ENCODE measurements at regions not wholly inside any gene's neighbourhood (a gene's known extent, or its start where the extent isn't known, plus 50 kb on each side); places are given as distances from the start of the nearest gene placed in this dataset.

DNA sequence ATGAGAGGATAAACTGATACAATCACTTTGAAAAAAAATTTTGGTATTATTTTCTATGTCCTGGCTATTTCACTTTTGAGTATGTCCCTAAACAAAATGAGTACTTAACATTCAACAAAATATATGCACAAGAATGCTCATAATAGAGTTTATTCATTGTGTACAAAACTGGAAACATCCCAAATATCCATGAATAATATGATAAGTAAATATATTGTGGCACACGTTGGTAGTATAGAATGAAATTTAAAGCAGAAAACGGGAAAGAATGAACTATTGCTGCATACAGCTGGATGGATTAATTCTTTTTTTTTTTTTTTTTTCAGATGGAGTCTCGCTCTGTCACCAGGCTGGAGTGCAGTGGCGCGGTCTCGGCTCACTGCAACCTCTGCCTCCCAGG is 725.2 kb downstream of the LTN1 start:
- FAIRE-seq (no peak), DNase-seq (no peak)
- WGBS, 3 donors = 88 to 94% (median 92%) methylated on average over 6 of the region's 6 CpGs
- Histone ChIP-seq H3K27ac (ENCODE audit: low read depth in 1 of 3, low read length in 2 of 3) (no peak overlapping the region), H3K27me3 (ENCODE audit: control insufficient read depth in 3 of 3, insufficient read depth in 3 of 3, low read length in 3 of 3) (no peaks in the 10 kb centered on the region), H3K4me3 (ENCODE audit: low read depth in 1 of 3, low read length in 3 of 3) (no peak overlapping the region), H3K4me1 (ENCODE audit: control insufficient read depth in 3 of 3, insufficient read depth in 2 of 3, low read depth in 1 of 3, low read length in 2 of 3) (peaks cover 0 to 10% (median 0%) of the 10 kb centered on the region in 3 donors), H3K9me3 (ENCODE audit: control insufficient read depth in 2 of 2, insufficient read depth in 1 of 2, low read depth in 1 of 2, low read length in 1 of 2) (peaks cover 0 to 6% of the 10 kb centered on the region in 2 donors), H3K36me3 (ENCODE audit: control insufficient read depth in 3 of 3, insufficient read depth in 2 of 3, low read depth in 1 of 3, low read length in 3 of 3) (no peaks in the 10 kb centered on the region)

DNA sequence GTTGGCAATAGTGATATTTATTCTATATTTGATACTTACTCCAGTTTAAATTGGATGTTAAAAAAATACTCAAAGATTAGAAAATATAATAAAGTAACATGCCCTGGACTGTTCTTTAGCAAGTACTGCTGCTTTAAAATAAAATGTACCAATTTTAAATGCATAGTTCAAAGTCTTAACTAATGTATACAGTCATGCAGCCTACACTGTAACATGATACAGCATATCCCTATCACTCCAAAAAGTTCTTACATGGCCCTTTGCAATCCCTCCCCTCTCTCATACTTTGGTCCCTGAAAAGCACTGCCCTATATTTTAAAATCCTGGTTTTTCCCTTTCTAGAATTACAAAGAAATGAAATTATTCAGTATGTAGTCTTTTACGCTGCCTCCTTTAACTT is 726.6 kb downstream of the LTN1 start:
- DNase-seq (no peak), FAIRE-seq (no peak)
- WGBS, 3 donors = 85 to 100% (median 98%) methylated on average over 1 of the region's 1 CpG
- Histone ChIP-seq H3K4me1 (ENCODE audit: control insufficient read depth in 3 of 3, insufficient read depth in 2 of 3, low read depth in 1 of 3, low read length in 2 of 3) (peaks cover 0 to 10% (median 0%) of the 10 kb centered on the region in 3 donors), H3K4me3 (ENCODE audit: low read depth in 1 of 3, low read length in 3 of 3) (no peak overlapping the region), H3K27me3 (ENCODE audit: control insufficient read depth in 3 of 3, insufficient read depth in 3 of 3, low read length in 3 of 3) (no peaks in the 10 kb centered on the region), H3K9me3 (ENCODE audit: control insufficient read depth in 2 of 2, insufficient read depth in 1 of 2, low read depth in 1 of 2, low read length in 1 of 2) (peaks cover 1 to 6% of the 10 kb centered on the region in 2 donors), H3K27ac (ENCODE audit: low read depth in 1 of 3, low read length in 2 of 3) (no peak overlapping the region), H3K36me3 (ENCODE audit: control insufficient read depth in 3 of 3, insufficient read depth in 2 of 3, low read depth in 1 of 3, low read length in 3 of 3) (no peaks in the 10 kb centered on the region)

DNA sequence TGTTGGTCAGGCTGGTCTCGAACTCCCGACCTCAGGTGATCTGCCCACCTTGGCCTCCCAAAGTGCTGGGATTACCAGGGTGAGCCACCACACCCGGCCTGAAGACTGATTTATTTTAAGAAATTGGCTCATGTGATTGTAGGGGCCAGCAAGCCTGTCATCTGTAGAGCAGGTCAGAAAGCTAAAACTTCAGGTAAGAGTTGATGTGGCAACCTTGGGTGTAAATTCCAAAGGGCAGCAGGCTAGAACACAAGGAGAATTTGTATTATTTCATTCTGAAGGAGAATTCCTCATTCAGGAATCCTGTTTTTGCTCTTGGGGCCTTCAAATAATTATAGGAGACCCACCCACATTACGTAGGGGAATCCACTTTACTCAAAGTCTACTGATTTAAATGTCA is 728.7 kb downstream of the LTN1 start:
- DNase-seq (peak in 1 of 2 donors; percentile 67), FAIRE-seq (no peak)
- Histone ChIP-seq H3K9me3 (ENCODE audit: control insufficient read depth in 2 of 2, insufficient read depth in 1 of 2, low read depth in 1 of 2, low read length in 1 of 2) (peaks cover 1 to 6% of the 10 kb centered on the region in 2 donors), H3K27me3 (ENCODE audit: control insufficient read depth in 3 of 3, insufficient read depth in 3 of 3, low read length in 3 of 3) (no peaks in the 10 kb centered on the region), H3K36me3 (ENCODE audit: control insufficient read depth in 3 of 3, insufficient read depth in 2 of 3, low read depth in 1 of 3, low read length in 3 of 3) (no peaks in the 10 kb centered on the region), H3K4me1 (ENCODE audit: control insufficient read depth in 3 of 3, insufficient read depth in 2 of 3, low read depth in 1 of 3, low read length in 2 of 3) (peaks cover 0 to 10% (median 0%) of the 10 kb centered on the region in 3 donors), H3K27ac (ENCODE audit: low read depth in 1 of 3, low read length in 2 of 3) (peak overlapping the region in 1 of 3 donors; percentile 66), H3K4me3 (ENCODE audit: low read depth in 1 of 3, low read length in 3 of 3) (no peak overlapping the region)
- WGBS, 3 donors = 79 to 86% (median 83%) methylated on average over 4 of the region's 4 CpGs

DNA sequence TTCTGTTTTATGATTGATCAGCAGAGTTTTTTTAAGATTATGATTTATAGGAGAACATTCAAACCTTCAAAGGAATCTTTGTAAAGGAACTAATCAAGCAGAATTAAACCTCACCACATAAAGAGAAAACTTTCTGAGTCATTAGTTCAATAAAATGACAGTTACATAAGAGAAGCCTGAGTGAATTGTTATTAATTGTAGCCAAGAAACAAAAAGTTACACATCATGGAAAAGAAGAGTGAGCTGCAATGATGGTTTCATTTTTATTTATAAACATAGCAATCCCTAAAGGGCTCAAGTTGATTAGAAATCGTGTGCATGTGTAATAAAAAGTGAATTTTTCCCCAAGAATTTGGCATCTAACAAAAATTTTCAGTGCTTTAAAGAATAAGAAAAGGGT is 731.4 kb downstream of the LTN1 start:
- no peak overlapping the region for H3K4me3 ChIP-seq (ENCODE audit: low read depth in 1 of 3, low read length in 3 of 3)
- 16 to 41% (median 38%) methylated on average over 1 of the region's 1 CpG for WGBS, 3 donors
- H3K27me3 ChIP-seq (ENCODE audit: control insufficient read depth in 3 of 3, insufficient read depth in 3 of 3, low read length in 3 of 3) = no peaks in the 10 kb centered on the region
- H3K4me1 ChIP-seq (ENCODE audit: control insufficient read depth in 3 of 3, insufficient read depth in 2 of 3, low read depth in 1 of 3, low read length in 2 of 3) = peaks cover 0 to 21% (median 0%) of the 10 kb centered on the region in 3 donors
- H3K36me3 ChIP-seq (ENCODE audit: control insufficient read depth in 3 of 3, insufficient read depth in 2 of 3, low read depth in 1 of 3, low read length in 3 of 3) = no peaks in the 10 kb centered on the region
- peak; percentile 77 for FAIRE-seq
- no peak overlapping the region for H3K27ac ChIP-seq (ENCODE audit: low read depth in 1 of 3, low read length in 2 of 3)
- DNase-seq = no peak
- H3K9me3 ChIP-seq (ENCODE audit: control insufficient read depth in 2 of 2, insufficient read depth in 1 of 2, low read depth in 1 of 2, low read length in 1 of 2) = peaks cover 1 to 9% of the 10 kb centered on the region in 2 donors

DNA sequence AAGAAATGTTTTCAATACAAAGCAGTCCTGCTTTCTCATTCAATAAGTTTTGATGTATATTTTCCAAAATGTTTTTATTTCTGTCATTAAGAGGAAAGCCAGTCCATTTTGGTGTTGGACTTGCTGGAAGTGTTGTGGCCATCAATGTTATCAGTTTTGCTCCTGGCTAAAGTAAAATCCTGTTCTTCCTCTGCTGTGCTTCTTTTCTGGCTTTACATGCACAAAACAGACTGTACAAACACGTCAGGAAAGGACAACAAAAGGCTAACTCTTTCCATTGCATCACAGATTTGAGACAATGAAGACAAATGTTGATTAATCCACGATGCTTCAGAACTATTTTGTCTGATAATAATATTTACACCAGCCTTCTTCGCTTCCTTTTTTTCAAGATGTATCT is 735.4 kb downstream of the LTN1 start:
- Histone ChIP-seq H3K27ac (ENCODE audit: low read depth in 1 of 3, low read length in 2 of 3) (peak overlapping the region in 1 of 3 donors; percentile 62), H3K4me1 (ENCODE audit: control insufficient read depth in 3 of 3, insufficient read depth in 2 of 3, low read depth in 1 of 3, low read length in 2 of 3) (peaks cover 0 to 19% (median 0%) of the 10 kb centered on the region in 3 donors), H3K9me3 (ENCODE audit: control insufficient read depth in 2 of 2, insufficient read depth in 1 of 2, low read depth in 1 of 2, low read length in 1 of 2) (peaks cover 1 to 3% of the 10 kb centered on the region in 2 donors), H3K4me3 (ENCODE audit: low read depth in 1 of 3, low read length in 3 of 3) (no peak overlapping the region), H3K36me3 (ENCODE audit: control insufficient read depth in 3 of 3, insufficient read depth in 2 of 3, low read depth in 1 of 3, low read length in 3 of 3) (no peaks in the 10 kb centered on the region), H3K27me3 (ENCODE audit: control insufficient read depth in 3 of 3, insufficient read depth in 3 of 3, low read length in 3 of 3) (no peaks in the 10 kb centered on the region)
- DNase-seq (peak in 1 of 2 donors; percentile 33), FAIRE-seq (no peak)
- WGBS, 3 donors = 41 to 56% (median 54%) methylated on average over 3 of the region's 3 CpGs

DNA sequence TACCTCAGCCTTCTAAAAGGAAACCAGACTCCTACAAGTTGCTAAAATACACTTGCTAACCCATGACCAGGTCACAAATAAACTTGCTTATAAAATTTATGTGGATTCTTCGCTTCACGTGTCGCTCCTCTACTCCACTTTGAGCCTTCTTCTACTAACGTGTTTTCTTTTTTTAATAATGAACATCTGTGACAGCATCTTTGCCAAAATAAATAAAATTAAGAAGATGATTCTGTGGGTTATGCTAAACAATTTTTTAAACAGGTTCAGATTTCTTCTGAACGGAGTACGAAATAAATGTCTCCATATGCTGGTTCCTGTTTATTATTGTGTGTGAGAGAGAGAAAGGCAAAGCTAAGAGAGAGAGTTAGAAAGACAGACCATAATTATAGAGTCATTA is 735.8 kb downstream of the LTN1 start:
- H3K27me3 ChIP-seq (ENCODE audit: control insufficient read depth in 3 of 3, insufficient read depth in 3 of 3, low read length in 3 of 3) = no peaks in the 10 kb centered on the region
- peaks cover 0 to 3% of the 10 kb centered on the region in 2 donors for H3K9me3 ChIP-seq (ENCODE audit: control insufficient read depth in 2 of 2, insufficient read depth in 1 of 2, low read depth in 1 of 2, low read length in 1 of 2)
- H3K36me3 ChIP-seq (ENCODE audit: control insufficient read depth in 3 of 3, insufficient read depth in 2 of 3, low read depth in 1 of 3, low read length in 3 of 3) = no peaks in the 10 kb centered on the region
- DNase-seq (no peak), FAIRE-seq (no peak)
- peak overlapping the region in 1 of 3 donors; percentile 62 for H3K27ac ChIP-seq (ENCODE audit: low read depth in 1 of 3, low read length in 2 of 3)
- 65 to 68% (median 67%) methylated on average over 6 of the region's 6 CpGs for WGBS, 3 donors
- H3K4me3 ChIP-seq (ENCODE audit: low read depth in 1 of 3, low read length in 3 of 3) = no peak overlapping the region
- peaks cover 0 to 19% (median 0%) of the 10 kb centered on the region in 3 donors for H3K4me1 ChIP-seq (ENCODE audit: control insufficient read depth in 3 of 3, insufficient read depth in 2 of 3, low read depth in 1 of 3, low read length in 2 of 3)

DNA sequence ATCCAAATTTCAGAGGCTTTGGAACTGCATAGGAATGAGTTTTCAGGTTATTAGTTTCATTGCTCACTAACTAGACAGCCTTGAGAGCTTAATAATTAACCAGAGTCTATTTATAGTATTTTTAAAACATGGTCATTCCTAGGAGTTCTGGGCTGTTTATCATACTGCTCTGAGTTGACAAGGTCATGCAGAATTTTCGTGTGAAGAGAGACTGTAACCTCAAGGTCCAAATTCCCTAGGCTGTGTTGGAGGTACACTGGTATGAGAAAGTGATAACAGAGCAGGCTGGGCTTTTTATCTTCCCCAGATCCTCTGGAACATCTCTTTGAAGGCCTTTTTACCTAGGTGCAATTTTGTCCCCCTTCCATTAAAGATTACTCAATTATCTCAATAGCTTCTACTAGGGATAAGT is 736.3 kb downstream of the LTN1 start:
- H3K4me1 ChIP-seq (ENCODE audit: control insufficient read depth in 3 of 3, insufficient read depth in 2 of 3, low read depth in 1 of 3, low read length in 2 of 3) = peaks cover 0 to 19% (median 0%) of the 10 kb centered on the region in 3 donors
- H3K36me3 ChIP-seq (ENCODE audit: control insufficient read depth in 3 of 3, insufficient read depth in 2 of 3, low read depth in 1 of 3, low read length in 3 of 3) = no peaks in the 10 kb centered on the region
- FAIRE-seq (no peak), DNase-seq (peak; percentile 82 to 92)
- peaks cover 0 to 3% of the 10 kb centered on the region in 2 donors for H3K9me3 ChIP-seq (ENCODE audit: control insufficient read depth in 2 of 2, insufficient read depth in 1 of 2, low read depth in 1 of 2, low read length in 1 of 2)
- H3K4me3 ChIP-seq (ENCODE audit: low read depth in 1 of 3, low read length in 3 of 3) = no peak overlapping the region
- peak overlapping the region in 1 of 3 donors; percentile 66 for H3K27ac ChIP-seq (ENCODE audit: low read depth in 1 of 3, low read length in 2 of 3)
- WGBS, 3 donors = 0 to 23% (median 4%) methylated on average over 1 of the region's 1 CpG
- no peaks in the 10 kb centered on the region for H3K27me3 ChIP-seq (ENCODE audit: control insufficient read depth in 3 of 3, insufficient read depth in 3 of 3, low read length in 3 of 3)

DNA sequence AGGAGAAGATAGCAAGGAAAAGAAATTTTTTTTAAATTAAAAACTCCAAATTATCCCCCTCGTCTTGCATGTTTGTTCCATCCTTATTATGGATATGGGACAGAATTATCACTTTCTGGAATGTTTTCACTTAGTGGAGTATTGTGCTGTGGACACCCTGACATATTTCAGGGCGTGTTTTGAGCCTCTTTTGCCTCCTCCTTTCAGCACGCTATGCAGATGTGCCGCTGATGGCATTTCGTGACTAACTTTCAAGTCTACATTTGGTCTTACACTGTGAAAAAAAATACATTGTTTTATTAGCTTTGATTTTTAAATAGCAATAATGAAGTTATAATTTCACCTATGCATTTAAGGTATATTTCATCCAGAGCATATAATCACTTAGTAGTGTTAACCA is 738.7 kb downstream of the LTN1 start:
- no peaks in the 10 kb centered on the region for H3K27me3 ChIP-seq (ENCODE audit: control insufficient read depth in 3 of 3, insufficient read depth in 3 of 3, low read length in 3 of 3)
- peaks cover 0 to 19% (median 0%) of the 10 kb centered on the region in 3 donors for H3K4me1 ChIP-seq (ENCODE audit: control insufficient read depth in 3 of 3, insufficient read depth in 2 of 3, low read depth in 1 of 3, low read length in 2 of 3)
- H3K9me3 ChIP-seq (ENCODE audit: control insufficient read depth in 2 of 2, insufficient read depth in 1 of 2, low read depth in 1 of 2, low read length in 1 of 2) = peaks cover 0 to 3% of the 10 kb centered on the region in 2 donors
- DNase-seq = no peak
- no peak for FAIRE-seq
- H3K4me3 ChIP-seq (ENCODE audit: low read depth in 1 of 3, low read length in 3 of 3) = no peak overlapping the region
- H3K27ac ChIP-seq (ENCODE audit: low read depth in 1 of 3, low read length in 2 of 3) = no peak overlapping the region
- 82 to 91% (median 90%) methylated on average over 5 of the region's 5 CpGs for WGBS, 3 donors
- H3K36me3 ChIP-seq (ENCODE audit: control insufficient read depth in 3 of 3, insufficient read depth in 2 of 3, low read depth in 1 of 3, low read length in 3 of 3) = no peaks in the 10 kb centered on the region

DNA sequence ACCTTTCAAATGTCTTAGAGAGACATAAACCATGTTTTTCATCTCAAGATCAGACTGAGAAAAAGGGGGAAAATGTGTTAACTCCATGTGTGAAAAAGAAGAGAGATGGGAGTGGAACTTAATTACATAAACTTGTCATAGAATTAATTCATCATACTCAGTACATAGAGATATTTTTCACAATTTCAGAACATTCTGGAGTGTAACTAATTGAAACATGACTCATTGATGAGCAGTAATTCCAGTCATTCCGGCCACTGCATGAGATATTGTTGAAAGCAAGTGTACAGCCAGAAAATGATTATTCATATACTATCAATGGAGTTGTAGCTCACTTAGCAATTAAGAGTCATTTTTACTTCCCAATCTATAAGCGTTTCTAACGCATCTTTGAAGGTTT is 739.3 kb downstream of the LTN1 start:
- Histone ChIP-seq H3K27me3 (ENCODE audit: control insufficient read depth in 3 of 3, insufficient read depth in 3 of 3, low read length in 3 of 3) (no peaks in the 10 kb centered on the region), H3K4me1 (ENCODE audit: control insufficient read depth in 3 of 3, insufficient read depth in 2 of 3, low read depth in 1 of 3, low read length in 2 of 3) (peaks cover 0 to 19% (median 0%) of the 10 kb centered on the region in 3 donors), H3K4me3 (ENCODE audit: low read depth in 1 of 3, low read length in 3 of 3) (no peak overlapping the region), H3K9me3 (ENCODE audit: control insufficient read depth in 2 of 2, insufficient read depth in 1 of 2, low read depth in 1 of 2, low read length in 1 of 2) (peaks cover 0 to 2% of the 10 kb centered on the region in 2 donors), H3K27ac (ENCODE audit: low read depth in 1 of 3, low read length in 2 of 3) (no peak overlapping the region), H3K36me3 (ENCODE audit: control insufficient read depth in 3 of 3, insufficient read depth in 2 of 3, low read depth in 1 of 3, low read length in 3 of 3) (no peaks in the 10 kb centered on the region)
- DNase-seq (no peak), FAIRE-seq (no peak)
- 77 to 89% (median 82%) methylated on average over 3 of the region's 3 CpGs for WGBS, 3 donors
